HG03025 (cell line): ENCODE measurements at regions not wholly inside any gene's neighbourhood (a gene's known extent, or its start where the extent isn't known, plus 50 kb on each side); places are given as distances from the start of the nearest gene placed in this dataset.
A peak's percentile ranks its signal among the peaks of the same experiment; 100 is the strongest.
"Not testable (repeated sequence)": the region's sequence is repeated elsewhere in the genome, so short reads cannot be mapped to it uniquely, and the experiment has no call there.

Experiments
- ATAC-seq: cut with Tn5 transposase; IDR thresholded peaks from one replicate; pipeline ENCODE4 v1.9.1; 2021; ENCODE audit warnings: mild to moderate bottlenecking, moderate library complexity; ENCODE audit not compliant: unreplicated experiment, low FRiP score

- ATAC-seq = no peak
Observed at GRCh38 chr10:55551603-55552002, 750.6 kb upstream of the PCDH15 start.

GRCh38 chr10:55550236-55550635, 749.2 kb upstream of the PCDH15 start:
- no peak for ATAC-seq

GRCh38 chr10:55537497-55537896, 736.5 kb upstream of the PCDH15 start:
- ATAC-seq = not testable (repeated sequence)

- no peak for ATAC-seq
Observed at GRCh38 chr10:55519264-55519663, 718.2 kb upstream of the PCDH15 start.

DNA sequence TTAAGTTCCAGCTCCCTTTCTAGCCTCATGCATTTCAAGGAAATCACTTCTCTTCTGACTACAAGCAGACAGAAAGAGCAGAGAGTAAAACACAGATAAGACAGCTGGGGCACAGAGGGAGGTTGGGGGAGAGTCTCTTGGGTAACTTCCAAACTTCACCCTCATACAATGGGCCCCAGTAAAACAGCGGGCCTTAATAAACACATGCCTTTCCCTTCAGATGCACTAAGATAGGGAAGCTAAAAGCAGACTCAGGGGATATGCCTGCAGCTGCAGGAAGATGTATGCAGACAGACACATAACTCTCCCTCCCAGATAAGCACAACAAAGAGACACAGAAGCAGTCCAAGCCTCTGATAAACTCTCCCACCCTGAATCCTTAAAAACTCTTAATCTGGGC, 717.4 kb upstream of the PCDH15 start:
- ATAC-seq = not testable (repeated sequence)

DNA sequence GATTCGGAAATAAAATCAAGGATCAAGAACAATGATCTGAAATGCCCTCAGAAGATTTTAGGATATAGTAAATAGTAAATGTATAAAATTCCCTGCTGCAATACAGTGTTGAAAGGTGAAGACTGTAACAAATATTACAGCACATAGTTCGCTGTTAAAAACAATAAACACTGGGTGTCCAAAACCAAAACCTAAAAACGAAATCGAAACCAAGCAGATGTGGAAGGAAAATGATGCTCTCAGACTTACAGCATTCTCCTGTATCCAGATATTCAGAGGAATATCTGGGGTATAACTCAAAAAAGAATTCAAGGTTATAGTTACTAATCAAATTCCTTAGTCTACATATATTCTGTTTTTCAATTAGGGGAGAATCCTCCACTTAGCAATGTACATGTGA, 708.1 kb upstream of the PCDH15 start:
- ATAC-seq = no peak

- ATAC-seq = peak; percentile 77
Observed at GRCh38 chr10:55500931-55501559, 700.0 kb upstream of the PCDH15 start.

GRCh38 chr10:55497893-55498499, 697.0 kb upstream of the PCDH15 start:
- no peak for ATAC-seq

GRCh38 chr10:55495555-55495954, 694.5 kb upstream of the PCDH15 start:
- peak; percentile 73 for ATAC-seq

- ATAC-seq = no peak
Observed at GRCh38 chr10:55491712-55492111, 690.7 kb upstream of the PCDH15 start.

GRCh38 chr10:55485827-55486226, 684.8 kb upstream of the PCDH15 start:
- no peak for ATAC-seq

- no peak for ATAC-seq
Observed at GRCh38 chr10:55476129-55476528, 675.1 kb upstream of the PCDH15 start.

DNA sequence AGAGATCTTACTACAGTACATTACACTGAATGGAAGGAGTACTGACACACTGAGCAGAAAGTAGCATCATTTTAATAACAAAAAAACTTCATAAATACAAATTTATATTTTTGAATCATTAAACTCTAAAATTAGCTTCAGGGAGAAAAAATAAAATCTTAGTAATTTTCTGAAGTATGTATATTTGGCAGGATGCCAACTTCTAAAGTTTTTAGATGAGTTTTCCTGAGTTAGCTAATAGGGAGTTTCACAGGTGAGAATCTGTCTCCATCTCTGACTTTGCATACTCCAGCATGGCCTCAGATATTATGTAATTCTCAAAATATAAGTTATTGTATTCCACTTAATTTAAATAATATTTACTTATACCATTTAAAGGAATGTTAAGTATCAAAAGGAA, 673.2 kb upstream of the PCDH15 start:
- ATAC-seq = no peak

GRCh38 chr10:55470840-55471239, 669.8 kb upstream of the PCDH15 start:
- ATAC-seq = no peak

DNA sequence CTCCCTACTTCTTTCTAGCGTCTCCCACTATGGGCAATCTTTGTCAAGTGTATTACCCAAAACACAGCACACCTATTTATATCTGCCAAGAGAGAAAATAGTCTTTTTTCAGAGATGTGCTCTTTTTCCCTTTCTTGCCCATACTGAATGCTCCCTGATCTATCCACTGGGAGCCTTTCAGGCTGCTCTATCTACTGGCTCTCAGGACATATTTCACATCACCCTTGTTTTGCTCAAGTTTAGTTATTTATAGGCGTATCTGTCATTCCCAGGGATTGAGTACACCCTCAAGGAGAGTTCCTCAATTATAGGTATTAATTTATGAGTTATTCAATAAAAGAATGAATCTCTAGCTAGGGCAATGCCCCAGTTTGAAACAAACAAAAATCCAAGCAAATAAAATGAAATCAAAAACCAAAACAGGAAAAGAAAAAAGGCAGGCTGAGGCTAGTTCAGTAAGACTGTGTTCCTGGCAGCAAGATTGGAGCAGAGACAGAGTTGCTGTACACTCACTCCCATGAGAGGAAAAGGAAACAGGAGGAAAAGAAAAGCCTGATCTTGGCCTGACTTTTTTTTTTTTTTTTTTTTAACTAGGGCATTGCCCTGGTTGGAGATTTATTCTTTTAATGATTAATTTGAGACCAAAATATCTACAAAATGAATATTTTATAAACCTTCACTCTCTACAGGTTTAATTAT, 665.9 kb upstream of the PCDH15 start:
- ATAC-seq = no peak

DNA sequence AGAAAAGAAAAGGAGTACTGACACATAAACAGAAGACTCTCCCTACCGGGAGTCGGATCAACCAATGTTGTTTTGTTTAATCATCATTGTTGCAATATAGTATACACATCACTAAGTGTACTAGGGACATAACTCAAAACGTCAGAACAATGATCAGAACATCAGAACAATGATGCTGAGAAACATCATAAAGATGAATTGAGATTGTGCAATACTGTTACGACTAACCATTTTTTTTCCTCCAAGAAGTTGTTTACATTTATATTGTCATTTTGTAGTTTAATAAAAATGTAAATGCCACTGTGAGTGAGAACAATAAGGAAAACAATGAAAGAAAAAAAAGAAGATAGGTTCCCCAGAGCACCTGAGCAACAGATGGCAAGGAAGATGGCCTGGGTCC, 663.1 kb upstream of the PCDH15 start:
- no peak for ATAC-seq

DNA sequence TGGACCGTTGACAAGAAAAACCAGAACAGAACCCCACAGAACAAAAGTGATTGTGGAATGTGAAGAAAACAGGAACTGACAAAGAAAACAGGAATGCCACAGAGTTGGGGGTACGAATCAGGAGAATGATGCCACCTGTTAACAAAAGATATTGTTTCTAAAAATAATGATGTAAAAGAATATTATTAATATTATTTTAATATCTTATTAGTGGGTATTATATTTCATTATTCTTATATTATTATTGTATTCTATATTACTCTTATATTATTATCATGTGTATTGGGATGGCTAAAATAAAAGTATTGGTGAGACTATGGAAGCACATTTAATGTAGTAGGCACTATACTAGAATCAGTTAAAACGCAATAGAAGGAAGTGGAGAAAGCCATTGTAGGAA, 659.0 kb upstream of the PCDH15 start:
- no peak for ATAC-seq

- no peak for ATAC-seq
Observed at GRCh38 chr10:55449981-55450380, 649.0 kb upstream of the PCDH15 start.

- ATAC-seq = no peak
Observed at GRCh38 chr10:55446441-55447002, 645.5 kb upstream of the PCDH15 start.

DNA sequence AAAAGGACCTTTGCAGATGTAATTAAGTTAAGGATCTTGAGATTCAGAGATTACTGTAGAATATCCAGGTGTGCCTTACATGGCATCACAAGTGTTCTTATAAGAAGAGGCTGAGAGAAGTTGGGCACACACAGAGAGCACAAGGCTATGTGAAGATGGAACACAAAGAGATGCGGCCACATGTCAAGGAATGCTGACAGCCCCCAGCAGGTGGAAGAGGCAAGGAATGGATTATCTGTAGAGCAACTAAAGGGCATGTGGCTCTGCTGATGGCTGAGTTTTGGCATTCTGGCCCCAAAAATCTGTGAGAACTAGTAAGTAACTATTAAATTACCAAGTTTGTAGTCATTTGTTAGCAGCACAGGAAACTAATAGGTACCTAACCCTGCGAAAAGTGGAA, 640.7 kb upstream of the PCDH15 start:
- ATAC-seq = no peak

DNA sequence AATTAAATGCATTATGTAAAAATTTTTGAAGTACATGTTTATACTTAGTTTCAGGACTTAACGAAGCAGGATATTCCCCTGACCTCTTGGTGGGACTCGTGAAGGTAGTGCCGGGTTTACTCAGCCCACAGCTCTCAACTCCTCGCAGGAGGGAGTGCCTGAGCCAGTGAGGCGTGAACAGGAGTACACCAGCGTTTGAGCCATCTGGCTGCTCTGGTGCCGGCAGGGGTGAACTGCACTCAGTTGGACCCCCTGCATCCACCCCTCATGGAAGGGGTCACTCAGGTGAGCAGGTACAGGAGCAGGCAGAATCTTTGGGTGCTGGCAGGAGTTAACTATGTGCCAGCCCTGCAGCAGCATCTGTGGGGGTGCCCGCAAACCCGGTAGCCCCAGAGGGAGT, 625.1 kb upstream of the PCDH15 start:
- no peak for ATAC-seq
